ENCODE measurements at regions not wholly inside any gene's neighbourhood (a gene's known extent, or its start where the extent isn't known, plus 50 kb on each side); places are given as distances from the start of the nearest gene placed in this dataset.

DNA sequence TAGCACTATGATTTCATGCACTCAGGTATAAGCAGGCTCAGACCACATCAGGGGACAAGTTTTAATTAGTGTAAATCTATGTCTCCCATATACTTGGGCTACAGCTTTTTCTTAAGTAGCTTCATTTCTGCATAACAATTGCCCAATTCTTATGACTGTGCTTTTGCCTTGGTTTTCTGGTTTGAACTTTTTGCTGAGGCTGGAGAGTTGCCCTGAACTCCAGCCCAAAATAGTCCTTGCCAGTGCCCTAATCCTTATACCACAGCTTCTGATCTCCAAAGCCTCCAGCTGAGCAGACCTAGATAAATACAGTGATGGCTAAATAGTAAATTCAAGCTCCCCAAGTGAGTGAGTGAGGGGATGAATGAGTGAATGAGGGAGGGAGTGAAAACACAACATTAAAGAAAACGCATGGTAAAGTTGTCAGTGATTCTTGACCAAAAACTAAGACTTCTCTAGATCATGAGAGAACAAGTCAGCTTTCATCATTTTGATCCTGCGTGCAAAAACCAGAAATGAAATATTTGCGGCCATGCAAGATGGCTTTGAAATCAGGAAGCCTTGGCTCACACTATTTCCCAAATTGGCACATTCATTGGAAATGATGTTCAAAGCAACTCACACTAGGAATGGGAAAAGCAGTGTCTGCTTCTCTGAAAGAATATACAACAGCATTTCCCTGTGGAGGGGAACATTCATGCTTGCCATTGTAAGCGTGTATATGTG, 437.1 kb upstream of the CTSO start:
- peak overlapping the region; percentile 96 for H3K27ac Mint-ChIP-seq
- no peak overlapping the region for H3K4me3 Mint-ChIP-seq
- H3K27me3 Mint-ChIP-seq (ENCODE audit: low read depth, poor library complexity) = no peaks in the 10 kb centered on the region
- TF ChIP-seq, protein P1, sequence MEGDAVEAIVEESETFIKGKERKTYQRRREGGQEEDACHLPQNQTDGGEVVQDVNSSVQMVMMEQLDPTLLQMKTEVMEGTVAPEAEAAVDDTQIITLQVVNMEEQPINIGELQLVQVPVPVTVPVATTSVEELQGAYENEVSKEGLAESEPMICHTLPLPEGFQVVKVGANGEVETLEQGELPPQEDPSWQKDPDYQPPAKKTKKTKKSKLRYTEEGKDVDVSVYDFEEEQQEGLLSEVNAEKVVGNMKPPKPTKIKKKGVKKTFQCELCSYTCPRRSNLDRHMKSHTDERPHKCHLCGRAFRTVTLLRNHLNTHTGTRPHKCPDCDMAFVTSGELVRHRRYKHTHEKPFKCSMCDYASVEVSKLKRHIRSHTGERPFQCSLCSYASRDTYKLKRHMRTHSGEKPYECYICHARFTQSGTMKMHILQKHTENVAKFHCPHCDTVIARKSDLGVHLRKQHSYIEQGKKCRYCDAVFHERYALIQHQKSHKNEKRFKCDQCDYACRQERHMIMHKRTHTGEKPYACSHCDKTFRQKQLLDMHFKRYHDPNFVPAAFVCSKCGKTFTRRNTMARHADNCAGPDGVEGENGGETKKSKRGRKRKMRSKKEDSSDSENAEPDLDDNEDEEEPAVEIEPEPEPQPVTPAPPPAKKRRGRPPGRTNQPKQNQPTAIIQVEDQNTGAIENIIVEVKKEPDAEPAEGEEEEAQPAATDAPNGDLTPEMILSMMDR (IDR thresholded peaks at IDR 0.05) = no peak
- H3K9me3 Mint-ChIP-seq = peaks cover 15% of the 10 kb centered on the region
- H3K4me1 Mint-ChIP-seq = peaks cover 5% of the 10 kb centered on the region
- DNase-seq = no peak
- H3K36me3 Mint-ChIP-seq (ENCODE audit: low read depth) = peaks cover 13% of the 10 kb centered on the region

DNA sequence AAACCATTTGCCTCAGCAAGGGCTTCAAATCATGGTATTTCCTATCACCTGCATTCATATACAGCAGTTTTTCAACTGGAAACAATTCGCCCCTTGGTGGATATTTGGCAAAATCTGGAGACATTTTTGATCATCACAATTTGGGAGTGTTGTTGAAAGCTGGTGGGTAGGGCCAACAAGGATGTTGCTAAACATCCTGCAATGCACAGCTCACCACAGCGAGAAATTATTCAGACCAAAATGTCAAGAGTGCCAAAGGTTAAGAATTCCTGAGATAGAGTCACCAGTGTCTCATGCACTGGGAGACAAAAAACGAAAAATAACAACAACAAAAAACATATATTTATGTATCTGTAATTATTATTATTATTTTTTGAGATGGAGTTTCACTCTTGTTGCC, 435.2 kb upstream of the CTSO start:
- Mint-ChIP-seq H3K36me3 (ENCODE audit: low read depth) (peaks cover 6% of the 10 kb centered on the region), H3K27me3 (ENCODE audit: low read depth, poor library complexity) (no peaks in the 10 kb centered on the region), H3K9me3 (peaks cover 7% of the 10 kb centered on the region), H3K4me3 (no peak overlapping the region), H3K27ac (no peak overlapping the region), H3K4me1 (peaks cover 5% of the 10 kb centered on the region)
- DNase-seq = no peak
- TF ChIP-seq, protein P1 (IDR thresholded peaks at IDR 0.05) = no peak

DNA sequence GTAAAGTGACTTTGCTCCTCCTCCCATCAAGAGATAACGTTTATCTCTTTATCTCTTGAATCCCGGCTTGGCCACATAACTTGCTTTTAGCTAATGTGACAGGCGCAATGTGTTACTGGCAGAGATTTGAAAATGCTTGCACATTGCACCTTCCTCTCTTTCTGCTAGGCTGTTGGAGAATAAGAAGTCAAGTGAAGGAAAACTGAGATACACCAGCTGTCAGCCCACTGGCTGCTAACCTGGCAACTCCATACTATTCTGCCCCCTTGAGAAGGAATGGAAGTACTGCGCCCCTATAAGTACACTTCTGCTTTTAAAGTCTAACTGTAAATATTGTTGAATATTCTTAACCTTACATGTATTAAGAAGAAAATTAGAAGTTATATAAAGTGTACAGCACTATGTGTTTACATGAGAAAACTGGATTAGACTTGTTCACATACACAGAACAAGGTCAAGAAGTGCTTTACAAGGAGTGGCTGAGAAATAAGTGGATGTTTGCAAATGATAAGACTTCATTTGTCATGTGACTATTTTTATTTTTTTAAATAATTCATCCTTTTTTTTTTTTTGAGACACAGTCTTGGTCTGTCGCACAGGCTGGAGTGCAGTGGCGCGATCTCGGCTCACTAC, 424.5 kb upstream of the CTSO start:
- H3K9me3 Mint-ChIP-seq = peaks cover 15% of the 10 kb centered on the region
- TF ChIP-seq, protein P1 (IDR thresholded peaks at IDR 0.05) = peak; percentile 37
- H3K4me3 Mint-ChIP-seq = no peak overlapping the region
- no peak overlapping the region for H3K27ac Mint-ChIP-seq
- H3K27me3 Mint-ChIP-seq (ENCODE audit: low read depth, poor library complexity) = no peaks in the 10 kb centered on the region
- H3K36me3 Mint-ChIP-seq (ENCODE audit: low read depth) = peaks cover 18% of the 10 kb centered on the region
- H3K4me1 Mint-ChIP-seq = peaks cover 14% of the 10 kb centered on the region
- no peak for DNase-seq

DNA sequence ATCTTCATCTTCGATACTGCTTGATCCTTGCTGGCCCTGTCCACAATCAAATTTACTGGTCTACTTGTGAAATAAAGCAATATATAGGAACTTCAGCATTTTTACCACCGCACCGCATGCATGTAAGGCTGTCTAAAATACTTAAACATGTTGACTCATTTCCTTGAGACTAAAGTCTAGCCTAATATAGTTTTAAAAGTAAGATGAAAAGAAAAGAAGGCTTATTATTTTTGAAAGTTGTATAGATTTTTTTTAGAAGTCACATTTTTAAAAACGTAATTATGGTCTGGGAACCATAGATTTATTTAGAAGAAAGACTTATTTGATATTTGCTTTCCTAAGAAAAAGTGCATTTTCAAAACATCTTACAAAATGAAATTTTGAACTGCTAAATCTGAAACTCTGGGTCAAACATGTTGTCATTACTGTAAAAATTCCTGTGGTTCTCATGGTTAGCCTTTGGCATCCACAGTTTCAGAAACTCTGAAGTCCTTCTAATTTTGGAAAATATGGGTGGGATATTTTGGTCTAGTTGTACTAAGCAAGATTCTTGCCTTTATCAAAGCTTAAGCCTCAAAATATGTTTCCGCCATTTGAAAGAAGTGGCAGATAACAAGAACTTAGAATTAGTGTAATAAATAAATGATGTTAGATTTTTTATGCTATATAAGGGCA, 423.5 kb upstream of the CTSO start:
- no peak overlapping the region for H3K4me3 Mint-ChIP-seq

DNA sequence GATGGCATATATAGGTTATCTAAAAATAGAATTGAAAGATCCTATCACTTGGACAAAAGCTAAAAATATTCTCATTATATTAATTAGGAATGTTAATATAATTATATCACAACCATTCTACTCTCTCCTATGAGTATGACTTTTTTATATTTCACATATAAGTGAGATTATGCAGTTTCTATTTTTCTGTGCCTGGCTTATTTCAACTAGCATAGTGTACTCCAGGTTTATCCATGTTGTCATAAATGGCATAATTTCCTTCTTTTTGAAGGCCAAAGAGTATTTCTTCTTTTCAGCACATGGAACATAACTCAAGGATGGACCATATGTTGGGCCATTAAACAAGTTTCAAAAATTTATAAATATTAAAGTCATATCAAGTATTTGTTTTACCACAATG, 421.2 kb upstream of the CTSO start:
- H3K4me3 Mint-ChIP-seq = no peak overlapping the region
- DNase-seq = no peak
- H3K36me3 Mint-ChIP-seq (ENCODE audit: low read depth) = peaks cover 18% of the 10 kb centered on the region
- H3K9me3 Mint-ChIP-seq = peaks cover 15% of the 10 kb centered on the region
- no peak overlapping the region for H3K27ac Mint-ChIP-seq
- TF ChIP-seq, protein P1 (IDR thresholded peaks at IDR 0.05) = no peak
- no peaks in the 10 kb centered on the region for H3K27me3 Mint-ChIP-seq (ENCODE audit: low read depth, poor library complexity)
- H3K4me1 Mint-ChIP-seq = peaks cover 14% of the 10 kb centered on the region

More for the DNA sequence above, 423.5 kb upstream of the CTSO start:
- no peak for DNase-seq
- Mint-ChIP-seq H3K27ac (peak overlapping the region; percentile 26), H3K36me3 (ENCODE audit: low read depth) (peaks cover 18% of the 10 kb centered on the region), H3K9me3 (peaks cover 15% of the 10 kb centered on the region), H3K27me3 (ENCODE audit: low read depth, poor library complexity) (no peaks in the 10 kb centered on the region), H3K4me1 (peaks cover 14% of the 10 kb centered on the region)
- TF ChIP-seq, protein P1 (IDR thresholded peaks at IDR 0.05) = no peak
